ENCODE measurements at regions not wholly inside any gene's neighbourhood (a gene's known extent, or its start where the extent isn't known, plus 50 kb on each side); places are given as distances from the start of the nearest gene placed in this dataset.
"Not testable (repeated sequence)": the region's sequence is repeated elsewhere in the genome, so short reads cannot be mapped to it uniquely, and the experiment has no call there.

DNA sequence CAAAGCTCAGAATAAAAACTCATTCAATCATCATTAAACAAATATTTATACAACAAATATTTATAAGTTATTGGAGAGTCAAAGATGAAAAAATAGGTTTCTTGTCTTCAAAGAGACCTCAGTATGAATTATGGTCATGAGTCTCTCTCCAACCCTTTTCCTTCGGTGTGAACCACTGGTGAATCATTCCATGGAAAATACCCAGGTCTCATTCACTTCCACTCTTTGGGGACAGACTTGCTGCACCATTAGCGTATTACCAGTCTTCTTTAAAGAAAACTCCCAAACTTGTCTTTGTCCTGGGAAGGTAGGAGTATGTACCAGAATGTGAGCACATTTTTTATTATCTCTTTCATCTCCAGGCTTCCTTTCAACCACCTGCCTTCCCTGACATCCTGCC is 257.4 kb upstream of the RBMS1 start:
- no peak for DNase-seq
- Histone ChIP-seq H3K27ac (ENCODE audit: low read length) (no peak overlapping the region), H3K27me3 (ENCODE audit: control insufficient read depth, insufficient read depth, low read length) (no peaks in the 10 kb centered on the region), H3K4me1 (ENCODE audit: control insufficient read depth, insufficient read depth, low read length) (no peaks in the 10 kb centered on the region), H3K9me3 (ENCODE audit: control insufficient read depth, low read depth, low read length) (peaks cover 5% of the 10 kb centered on the region), H3K4me3 (ENCODE audit: low read length) (no peak overlapping the region), H3K36me3 (ENCODE audit: control insufficient read depth, insufficient read depth, low read length) (no peaks in the 10 kb centered on the region)
- no CpG with 5 or more reads among the region's 2 CpGs for WGBS (ENCODE audit: insufficient coverage, low lambda C conversion rate)

DNA sequence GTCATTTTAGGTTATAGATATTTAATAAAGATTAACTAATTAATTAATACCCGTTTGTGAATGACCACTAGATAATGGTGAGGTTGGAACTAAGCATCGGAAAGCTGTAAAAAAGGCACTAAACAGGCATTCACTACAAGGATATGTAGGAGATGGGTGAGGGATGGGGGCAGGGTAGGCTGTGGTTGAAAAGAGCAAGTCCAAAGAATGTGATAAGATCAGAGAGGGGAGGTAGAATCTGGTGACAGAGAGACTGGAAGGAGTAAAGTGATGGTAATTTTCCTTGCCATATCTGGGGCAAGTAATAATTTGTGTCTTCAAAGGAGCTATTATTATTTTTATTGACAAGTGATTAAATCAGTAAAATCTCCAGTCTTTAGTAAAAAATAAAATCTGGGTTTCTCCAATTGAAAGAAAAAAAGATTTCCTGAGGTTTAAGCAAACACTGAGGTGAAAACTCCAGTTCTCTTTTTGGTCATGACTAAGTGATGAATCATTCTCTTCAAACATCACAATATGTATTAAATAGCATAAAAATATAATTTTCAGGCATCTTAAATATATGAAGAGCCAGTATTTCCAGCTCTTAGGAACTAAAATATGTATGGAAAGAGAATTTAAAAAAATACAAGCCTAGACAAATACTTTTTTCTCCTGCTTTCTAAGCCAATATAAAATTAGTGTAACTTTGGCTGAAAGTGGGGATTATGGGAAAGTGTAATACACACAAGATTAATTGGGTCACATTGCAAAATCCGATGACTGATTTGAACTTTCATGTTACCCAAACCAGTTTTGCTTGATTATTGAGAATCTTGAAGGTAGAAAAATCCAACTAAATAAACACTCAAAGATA is 259.1 kb upstream of the RBMS1 start:
- no peaks in the 10 kb centered on the region for H3K27me3 ChIP-seq (ENCODE audit: control insufficient read depth, insufficient read depth, low read length)
- H3K4me3 ChIP-seq (ENCODE audit: low read length): no peak overlapping the region
- no peaks in the 10 kb centered on the region for H3K4me1 ChIP-seq (ENCODE audit: control insufficient read depth, insufficient read depth, low read length)
- H3K27ac ChIP-seq (ENCODE audit: low read length): no peak overlapping the region
- WGBS (ENCODE audit: insufficient coverage, low lambda C conversion rate): no CpG with 5 or more reads among the region's 3 CpGs
- DNase-seq: no peak
- H3K36me3 ChIP-seq (ENCODE audit: control insufficient read depth, insufficient read depth, low read length): no peaks in the 10 kb centered on the region
- H3K9me3 ChIP-seq (ENCODE audit: control insufficient read depth, low read depth, low read length): peaks cover 5% of the 10 kb centered on the region

DNA sequence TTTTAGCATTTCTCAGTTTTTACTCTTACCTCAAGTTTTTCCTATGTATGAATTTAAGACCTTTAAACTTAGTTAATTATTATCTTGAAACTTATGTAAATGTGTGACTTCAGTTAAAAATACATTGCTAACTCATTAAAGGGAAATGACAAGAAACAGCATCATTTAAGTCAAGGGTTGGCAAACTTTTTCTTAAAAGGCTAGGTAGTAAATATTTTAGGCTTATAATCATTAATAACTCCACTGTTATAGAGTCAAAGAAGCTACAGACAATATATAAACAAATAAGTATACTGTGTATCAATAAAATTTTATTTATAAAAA is 259.7 kb upstream of the RBMS1 start:
- H3K4me3 ChIP-seq (ENCODE audit: low read length): no peak overlapping the region
- no peaks in the 10 kb centered on the region for H3K4me1 ChIP-seq (ENCODE audit: control insufficient read depth, insufficient read depth, low read length)
- peaks cover 5% of the 10 kb centered on the region for H3K9me3 ChIP-seq (ENCODE audit: control insufficient read depth, low read depth, low read length)
- no peak overlapping the region for H3K27ac ChIP-seq (ENCODE audit: low read length)
- H3K27me3 ChIP-seq (ENCODE audit: control insufficient read depth, insufficient read depth, low read length): no peaks in the 10 kb centered on the region
- no peak for DNase-seq
- H3K36me3 ChIP-seq (ENCODE audit: control insufficient read depth, insufficient read depth, low read length): no peaks in the 10 kb centered on the region

DNA sequence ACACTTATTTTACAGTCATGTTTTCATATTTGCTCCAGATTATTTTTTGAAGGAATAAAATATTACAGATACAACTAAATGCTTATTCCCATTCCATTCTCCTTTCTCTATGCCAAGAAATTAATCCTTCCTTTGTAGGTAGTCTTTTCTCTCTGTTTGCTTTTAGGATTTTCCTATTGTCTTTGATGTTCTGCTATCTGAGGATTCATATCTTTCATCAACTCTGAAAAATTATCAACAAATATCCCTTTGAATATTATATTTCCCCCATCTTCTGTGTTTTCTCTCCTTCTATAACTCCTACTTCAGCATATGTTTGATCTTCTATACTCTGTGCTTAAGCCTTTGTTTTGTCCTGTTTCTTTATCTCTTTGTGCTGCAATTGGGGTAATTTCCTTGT is 260.4 kb upstream of the RBMS1 start:
- H3K36me3 ChIP-seq (ENCODE audit: control insufficient read depth, insufficient read depth, low read length): no peaks in the 10 kb centered on the region
- H3K27me3 ChIP-seq (ENCODE audit: control insufficient read depth, insufficient read depth, low read length): no peaks in the 10 kb centered on the region
- no peak for DNase-seq
- no peak overlapping the region for H3K4me3 ChIP-seq (ENCODE audit: low read length)
- H3K4me1 ChIP-seq (ENCODE audit: control insufficient read depth, insufficient read depth, low read length): no peaks in the 10 kb centered on the region
- peaks cover 5% of the 10 kb centered on the region for H3K9me3 ChIP-seq (ENCODE audit: control insufficient read depth, low read depth, low read length)
- H3K27ac ChIP-seq (ENCODE audit: low read length): no peak overlapping the region

DNA sequence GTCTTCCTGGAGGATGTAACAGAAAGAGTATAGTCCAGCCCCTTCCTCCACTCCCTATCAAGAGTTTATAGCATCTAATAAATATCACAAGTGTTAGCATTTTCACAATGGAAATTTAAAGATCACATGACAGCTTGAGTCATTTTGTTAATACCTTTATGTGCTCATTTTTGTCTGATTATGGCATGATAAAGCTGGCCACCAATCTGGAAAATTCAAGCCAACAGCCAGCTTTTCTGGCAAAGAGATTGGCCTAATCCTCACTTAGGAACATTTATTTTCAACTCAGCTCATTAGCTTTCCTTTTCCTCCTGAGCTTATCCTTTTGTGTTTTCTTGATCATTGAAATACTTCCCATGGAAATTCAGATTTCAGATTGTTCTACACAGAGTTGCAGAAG is 262.9 kb upstream of the RBMS1 start:
- Histone ChIP-seq H3K27ac (ENCODE audit: low read length) (no peak overlapping the region), H3K27me3 (ENCODE audit: control insufficient read depth, insufficient read depth, low read length) (no peaks in the 10 kb centered on the region), H3K4me1 (ENCODE audit: control insufficient read depth, insufficient read depth, low read length) (no peaks in the 10 kb centered on the region), H3K4me3 (ENCODE audit: low read length) (no peak overlapping the region), H3K36me3 (ENCODE audit: control insufficient read depth, insufficient read depth, low read length) (no peaks in the 10 kb centered on the region), H3K9me3 (ENCODE audit: control insufficient read depth, low read depth, low read length) (peaks cover 5% of the 10 kb centered on the region)
- DNase-seq: no peak

DNA sequence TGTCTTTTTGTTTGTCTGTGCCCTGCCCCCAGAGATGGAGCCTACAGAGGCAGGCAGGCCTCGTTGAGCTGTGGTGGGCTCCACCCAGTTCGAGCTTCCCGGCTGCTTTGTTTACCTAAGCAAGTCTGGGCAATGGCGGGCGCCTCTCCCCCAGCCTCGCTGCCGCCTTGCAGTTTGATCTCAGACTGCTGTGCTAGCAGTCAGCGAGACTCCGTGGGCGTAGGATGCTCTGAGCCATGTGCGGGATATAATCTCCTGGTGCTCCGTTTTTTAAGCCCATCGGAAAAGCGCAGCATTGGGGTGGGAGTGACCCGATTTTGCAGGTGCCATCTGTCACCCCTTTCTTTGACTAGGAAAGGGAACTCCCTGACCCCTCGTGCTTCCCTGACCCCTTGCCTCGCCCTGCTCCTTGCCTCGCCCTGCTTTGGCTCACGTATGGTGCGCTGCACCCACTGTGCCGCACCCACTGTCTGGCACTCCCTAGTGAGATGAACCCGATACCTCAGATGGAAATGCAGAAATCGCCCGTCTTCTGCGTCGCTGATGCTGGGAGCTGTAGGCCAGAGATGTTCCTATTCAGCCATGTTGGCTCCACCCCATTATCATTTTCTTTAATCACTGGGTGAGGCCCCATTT is 269.0 kb upstream of the RBMS1 start:
- H3K9me3 ChIP-seq (ENCODE audit: control insufficient read depth, low read depth, low read length); H3K36me3 ChIP-seq (ENCODE audit: control insufficient read depth, insufficient read depth, low read length); H3K27ac ChIP-seq (ENCODE audit: low read length); H3K27me3 ChIP-seq (ENCODE audit: control insufficient read depth, insufficient read depth, low read length); H3K4me3 ChIP-seq (ENCODE audit: low read length); DNase-seq; H3K4me1 ChIP-seq (ENCODE audit: control insufficient read depth, insufficient read depth, low read length): not testable (repeated sequence)
- WGBS (ENCODE audit: insufficient coverage, low lambda C conversion rate): no CpG with 5 or more reads among the region's 26 CpGs

DNA sequence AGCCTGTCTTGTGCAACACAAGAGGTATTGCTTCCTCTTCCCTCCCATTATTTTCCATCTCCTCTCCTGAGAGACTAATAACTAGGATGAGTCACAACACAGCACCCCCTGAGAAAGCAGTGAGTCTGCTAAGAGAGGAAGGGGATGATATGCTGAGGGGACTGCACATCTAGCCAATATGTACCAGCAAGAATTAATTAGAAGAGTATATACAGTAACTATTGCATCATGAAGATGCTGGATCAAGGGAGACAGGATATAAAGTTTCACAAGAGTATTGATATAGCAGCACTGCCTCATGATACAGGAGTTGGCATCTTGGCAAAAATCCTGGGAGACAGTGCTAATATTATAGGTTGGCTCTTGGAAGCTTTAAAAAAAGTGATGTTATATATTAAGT is 289.9 kb upstream of the RBMS1 start:
- no peak for DNase-seq
- no peak overlapping the region for H3K27ac ChIP-seq (ENCODE audit: low read length)
- no peaks in the 10 kb centered on the region for H3K9me3 ChIP-seq (ENCODE audit: control insufficient read depth, low read depth, low read length)
- no peaks in the 10 kb centered on the region for H3K4me1 ChIP-seq (ENCODE audit: control insufficient read depth, insufficient read depth, low read length)
- no peaks in the 10 kb centered on the region for H3K27me3 ChIP-seq (ENCODE audit: control insufficient read depth, insufficient read depth, low read length)
- H3K36me3 ChIP-seq (ENCODE audit: control insufficient read depth, insufficient read depth, low read length): no peaks in the 10 kb centered on the region
- H3K4me3 ChIP-seq (ENCODE audit: low read length): no peak overlapping the region

DNA sequence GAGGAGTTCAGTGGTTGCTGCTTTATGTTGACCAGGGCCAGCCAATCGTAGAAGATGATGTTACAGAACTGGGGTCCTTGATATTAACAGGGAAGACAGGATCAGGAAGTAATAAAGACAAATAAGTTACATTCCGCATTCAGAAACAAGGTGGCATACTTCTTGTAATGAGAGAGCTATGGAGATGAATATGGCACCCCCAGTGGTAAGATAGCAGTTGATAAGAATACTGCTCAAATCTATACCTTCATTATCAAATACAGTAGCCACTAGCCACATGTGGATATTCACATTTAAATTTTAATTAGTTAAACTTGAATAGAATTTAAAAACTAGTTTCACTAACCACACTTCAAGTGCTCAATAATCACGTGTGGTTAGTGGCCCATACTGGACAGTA is 290.4 kb upstream of the RBMS1 start:
- WGBS (ENCODE audit: insufficient coverage, low lambda C conversion rate): 56% methylated on average over 1 of the region's 3 CpGs
- Histone ChIP-seq H3K27ac (ENCODE audit: low read length) (no peak overlapping the region), H3K4me1 (ENCODE audit: control insufficient read depth, insufficient read depth, low read length) (no peaks in the 10 kb centered on the region), H3K27me3 (ENCODE audit: control insufficient read depth, insufficient read depth, low read length) (no peaks in the 10 kb centered on the region), H3K9me3 (ENCODE audit: control insufficient read depth, low read depth, low read length) (no peaks in the 10 kb centered on the region), H3K4me3 (ENCODE audit: low read length) (no peak overlapping the region), H3K36me3 (ENCODE audit: control insufficient read depth, insufficient read depth, low read length) (no peaks in the 10 kb centered on the region)
- DNase-seq: no peak

DNA sequence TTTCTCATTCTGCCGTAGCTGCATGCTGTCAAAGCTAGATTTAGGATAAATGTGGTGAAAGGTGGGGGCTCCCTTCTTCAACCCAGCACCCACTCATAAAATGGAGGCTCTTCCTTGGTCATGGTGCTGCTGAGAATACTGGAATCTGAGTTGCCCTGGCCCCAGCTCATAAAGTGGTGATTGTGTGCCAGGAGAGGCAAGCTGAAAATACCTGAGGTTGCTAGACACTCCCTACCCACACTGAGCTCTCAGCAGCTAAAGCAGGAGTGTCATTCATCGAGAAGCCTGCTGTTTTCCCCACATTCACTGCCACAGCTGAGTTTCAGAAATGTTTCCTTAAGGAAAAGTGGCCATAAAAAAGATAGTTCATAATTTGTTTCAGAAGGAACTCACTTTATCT is 297.1 kb upstream of the RBMS1 start:
- DNase-seq: no peak
- no peaks in the 10 kb centered on the region for H3K4me1 ChIP-seq (ENCODE audit: control insufficient read depth, insufficient read depth, low read length)
- no peaks in the 10 kb centered on the region for H3K27me3 ChIP-seq (ENCODE audit: control insufficient read depth, insufficient read depth, low read length)
- no peaks in the 10 kb centered on the region for H3K36me3 ChIP-seq (ENCODE audit: control insufficient read depth, insufficient read depth, low read length)
- no peak overlapping the region for H3K4me3 ChIP-seq (ENCODE audit: low read length)
- H3K27ac ChIP-seq (ENCODE audit: low read length): no peak overlapping the region
- WGBS (ENCODE audit: insufficient coverage, low lambda C conversion rate): no CpG with 5 or more reads among the region's 2 CpGs
- no peaks in the 10 kb centered on the region for H3K9me3 ChIP-seq (ENCODE audit: control insufficient read depth, low read depth, low read length)

DNA sequence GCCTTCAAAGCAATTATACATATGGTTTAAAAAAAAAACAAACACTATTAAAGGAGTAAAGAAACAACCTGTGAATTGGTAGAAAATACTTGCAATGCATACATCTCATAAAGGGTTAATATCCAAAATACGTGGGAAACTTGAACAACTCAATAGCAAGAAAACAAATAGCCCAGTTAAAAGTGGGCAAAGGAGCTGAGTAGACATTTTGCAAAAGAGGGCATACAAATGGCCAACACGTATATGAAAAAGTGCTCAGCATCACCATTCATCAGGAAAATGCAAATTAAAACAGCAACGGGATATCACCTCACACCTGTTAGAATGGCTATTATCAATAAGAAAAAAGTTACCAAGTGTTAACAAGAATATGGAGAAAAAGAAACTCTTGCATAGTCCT is 298.3 kb upstream of the RBMS1 start:
- Histone ChIP-seq H3K4me3 (ENCODE audit: low read length) (no peak overlapping the region), H3K4me1 (ENCODE audit: control insufficient read depth, insufficient read depth, low read length) (no peaks in the 10 kb centered on the region), H3K36me3 (ENCODE audit: control insufficient read depth, insufficient read depth, low read length) (no peaks in the 10 kb centered on the region), H3K9me3 (ENCODE audit: control insufficient read depth, low read depth, low read length) (no peaks in the 10 kb centered on the region), H3K27me3 (ENCODE audit: control insufficient read depth, insufficient read depth, low read length) (no peaks in the 10 kb centered on the region), H3K27ac (ENCODE audit: low read length) (no peak overlapping the region)
- 72% methylated on average over 3 of the region's 3 CpGs for WGBS (ENCODE audit: insufficient coverage, low lambda C conversion rate)
- DNase-seq: no peak

DNA sequence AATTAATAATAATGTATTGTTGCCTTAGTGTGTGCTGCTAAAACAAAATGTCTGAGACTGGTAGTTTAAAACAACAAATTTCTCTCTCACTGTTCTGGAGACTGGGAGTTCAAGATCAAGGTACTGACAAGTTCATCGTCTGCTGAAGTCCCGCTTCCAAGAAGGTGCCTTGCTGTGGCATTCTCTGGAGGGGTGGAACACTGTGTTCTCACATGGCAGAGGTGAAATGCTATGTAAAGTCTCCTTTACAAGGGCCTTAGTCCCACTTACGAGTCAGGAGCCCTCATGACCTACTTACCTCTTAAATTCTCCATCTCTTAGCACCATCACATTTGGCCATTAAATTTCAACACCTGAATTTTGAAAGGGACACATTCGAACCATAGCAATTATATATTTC is 299.2 kb upstream of the RBMS1 start:
- WGBS (ENCODE audit: insufficient coverage, low lambda C conversion rate): 100% methylated on average over 1 of the region's 4 CpGs
- DNase-seq: no peak
- Histone ChIP-seq H3K27ac (ENCODE audit: low read length) (no peak overlapping the region), H3K27me3 (ENCODE audit: control insufficient read depth, insufficient read depth, low read length) (no peaks in the 10 kb centered on the region), H3K4me3 (ENCODE audit: low read length) (no peak overlapping the region), H3K36me3 (ENCODE audit: control insufficient read depth, insufficient read depth, low read length) (no peaks in the 10 kb centered on the region), H3K9me3 (ENCODE audit: control insufficient read depth, low read depth, low read length) (no peaks in the 10 kb centered on the region), H3K4me1 (ENCODE audit: control insufficient read depth, insufficient read depth, low read length) (no peaks in the 10 kb centered on the region)

All from large intestine (tissue), 3 donors.